Caco-2 (cell line): ENCODE measurements at regions not wholly inside any gene's neighbourhood (a gene's known extent, or its start where the extent isn't known, plus 50 kb on each side); places are given as distances from the start of the nearest gene placed in this dataset.

Experiments used
- BruUV-seq: library from RNA; stranded (reverse); fragments of 400-500 nt; replicated peaks from 2 replicates; lab custom pipeline; 2021; lab: Mats Ljungman, UMichigan
- CTCF ChIA-PET: fragments of 300-600 bp; sonication (Branson Sonifier 250); formaldehyde crosslinking; loops from one replicate; lab custom pipeline; 2022; ENCODE audit warnings: antibody characterized with exemption; lab: Charles Lee
- POLR2A ChIA-PET: fragments of 300-600 bp; sonication (Branson Sonifier 250); formaldehyde crosslinking; loops from one replicate; lab custom pipeline; 2022; ENCODE audit warnings: antibody characterized with exemption; lab: Charles Lee
- DNase-seq, 2 experiments: peaks; one replicate each; pipeline versions ENCODE4 v3.0.0 to v3.0.0-alpha.2; 2020 to 2022
- H3K27me3 ChIP-seq: replicated peaks from 2 replicates; pipeline ENCODE4 v1.6.0; 2011; ENCODE audit warnings: low read length; ENCODE audit not compliant: control insufficient read depth, insufficient read depth
- H3K36me3 ChIP-seq: 2 replicates; pipeline ENCODE4 v1.5.1; 2011; ENCODE audit warnings: low read length; ENCODE audit not compliant: control insufficient read depth, insufficient read depth
- H3K4me1 ChIP-seq: fragments of 250-450 bp; sonication (Bioruptor Pico); 2 replicates; pipeline ENCODE4 v1.5.1; 2020; ENCODE audit warnings: mild to moderate bottlenecking
- H3K4me3 ChIP-seq: 2 replicates; pipeline ENCODE4 v1.5.1; 2011; ENCODE audit warnings: low read depth, mild to moderate bottlenecking, control low read depth, low read length
- H3K9me3 ChIP-seq: fragments of 250-450 bp; sonication (Bioruptor Pico); 2 replicates; pipeline ENCODE4 v1.5.1; 2020; ENCODE audit warnings: mild to moderate bottlenecking, moderate library complexity
- H3K27ac Mint-ChIP-seq: one replicate; pipeline ENCODE4 v1.8.0; 2022; ENCODE audit warnings: mixed read lengths; ENCODE audit not compliant: unreplicated experiment
- H3K27me3 Mint-ChIP-seq: one replicate; pipeline ENCODE4 v1.8.0; 2022; ENCODE audit warnings: mixed read lengths; ENCODE audit not compliant: insufficient read depth, unreplicated experiment
- H3K36me3 Mint-ChIP-seq: one replicate; pipeline ENCODE4 v1.8.0; 2022; ENCODE audit warnings: mild to moderate bottlenecking, mixed read lengths; ENCODE audit not compliant: insufficient read depth, unreplicated experiment
- H3K4me1 Mint-ChIP-seq: one replicate; pipeline ENCODE4 v1.8.0; 2022; ENCODE audit warnings: low read depth, mixed read lengths; ENCODE audit not compliant: unreplicated experiment
- H3K4me3 Mint-ChIP-seq: one replicate; pipeline ENCODE4 v1.8.0; 2022; ENCODE audit warnings: mild to moderate bottlenecking, moderate library complexity, mixed read lengths; ENCODE audit not compliant: unreplicated experiment
- H3K9me3 Mint-ChIP-seq: one replicate; pipeline ENCODE4 v1.8.0; 2022; ENCODE audit warnings: mixed read lengths; ENCODE audit not compliant: unreplicated experiment
- CTCF ChIP-seq, 2 experiments: fragments of 200-600 bp in 1 of 2; IDR thresholded peaks; 1 replicate in 1 of 2; 2 replicates in 1 of 2; pipeline versions ENCODE4 v1.5.1 to v1.8.0; 2011 to 2022; ENCODE audit warnings: antibody characterized with exemption in 1 of 2, control low read depth in 1 of 2, inconsistent platforms in 1 of 2, low read depth in 1 of 2, low read length in 1 of 2, mild to moderate bottlenecking in 1 of 2, moderate library complexity in 1 of 2; ENCODE audit not compliant: insufficient read depth in 1 of 2, severe bottlenecking in 1 of 2, unreplicated experiment in 1 of 2
- intact Hi-C: fragments of 100-400 bp; cut with micrococcal nuclease; formaldehyde crosslinking; loops from one replicate; pipeline ENCODE4 v1.10.0; 2022; ENCODE audit not compliant: unreplicated experiment

- H3K9me3 Mint-ChIP-seq: no peaks in the 10 kb centered on the region
- Histone ChIP-seq H3K4me1 (no peaks in the 10 kb centered on the region), H3K36me3 (no peaks in the 10 kb centered on the region), H3K4me3 (no peak overlapping the region), H3K9me3 (no peaks in the 10 kb centered on the region), H3K27me3 (no peaks in the 10 kb centered on the region)
- CTCF ChIA-PET: no interaction called here
- H3K27me3 Mint-ChIP-seq: no peaks in the 10 kb centered on the region
- no peaks in the 10 kb centered on the region for H3K4me1 Mint-ChIP-seq
- H3K36me3 Mint-ChIP-seq: no peaks in the 10 kb centered on the region
- intact Hi-C loops: no loop called here
- H3K4me3 Mint-ChIP-seq: no peak overlapping the region
- DNase-seq: no peak
- POLR2A ChIA-PET: no interaction called here
- no peak for TF ChIP-seq CTCF (IDR thresholded peaks at IDR 0.05; ENCODE audit: insufficient read depth in 1 of 2, low read depth in 1 of 2, low read length in 1 of 2, severe bottlenecking in 1 of 2, unreplicated experiment in 1 of 2)
- BruUV-seq: no TSS peak
- no peak overlapping the region for H3K27ac Mint-ChIP-seq
These were observed 467.4 kb upstream of the BCHE start for GRCh38 chr3:166304584-166304983.

GRCh38 chr3:166303681-166304080, 466.5 kb upstream of the BCHE start:
- Mint-ChIP-seq H3K4me1 (no peaks in the 10 kb centered on the region), H3K36me3 (no peaks in the 10 kb centered on the region), H3K9me3 (no peaks in the 10 kb centered on the region), H3K27me3 (no peaks in the 10 kb centered on the region), H3K4me3 (no peak overlapping the region), H3K27ac (no peak overlapping the region)
- TF ChIP-seq CTCF (IDR thresholded peaks at IDR 0.05; ENCODE audit: insufficient read depth in 1 of 2, low read depth in 1 of 2, low read length in 1 of 2, severe bottlenecking in 1 of 2, unreplicated experiment in 1 of 2): no peak
- BruUV-seq: no TSS peak
- no peaks in the 10 kb centered on the region for H3K27me3 ChIP-seq
- H3K4me3 ChIP-seq: no peak overlapping the region
- H3K4me1 ChIP-seq: no peaks in the 10 kb centered on the region
- no peaks in the 10 kb centered on the region for H3K9me3 ChIP-seq
- intact Hi-C loops: no loop called here
- DNase-seq: no peak
- H3K36me3 ChIP-seq: no peaks in the 10 kb centered on the region
- POLR2A ChIA-PET: no interaction called here
- CTCF ChIA-PET: no interaction called here

GRCh38 chr3:166302331-166302730, 465.1 kb upstream of the BCHE start:
- CTCF ChIA-PET: no interaction called here

More at GRCh38 chr3:166302331-166302730, 465.1 kb upstream of the BCHE start:
- Mint-ChIP-seq H3K27ac (no peak overlapping the region), H3K4me1 (no peaks in the 10 kb centered on the region), H3K9me3 (no peaks in the 10 kb centered on the region), H3K4me3 (no peak overlapping the region), H3K36me3 (no peaks in the 10 kb centered on the region), H3K27me3 (no peaks in the 10 kb centered on the region)
- Histone ChIP-seq H3K4me3 (no peak overlapping the region), H3K27me3 (no peaks in the 10 kb centered on the region), H3K36me3 (no peaks in the 10 kb centered on the region), H3K9me3 (no peaks in the 10 kb centered on the region), H3K4me1 (no peaks in the 10 kb centered on the region)
- intact Hi-C loops: no loop called here
- no TSS peak for BruUV-seq
- no peak for DNase-seq
- POLR2A ChIA-PET: no interaction called here
- no peak for TF ChIP-seq CTCF (IDR thresholded peaks at IDR 0.05; ENCODE audit: insufficient read depth in 1 of 2, low read depth in 1 of 2, low read length in 1 of 2, severe bottlenecking in 1 of 2, unreplicated experiment in 1 of 2)
